HG03558 (cell line): ENCODE measurements at regions not wholly inside any gene's neighbourhood (a gene's known extent, or its start where the extent isn't known, plus 50 kb on each side); places are given as distances from the start of the nearest gene placed in this dataset.
"Not testable (repeated sequence)": the region's sequence is repeated elsewhere in the genome, so short reads cannot be mapped to it uniquely, and the experiment has no call there.

Experiments
- ATAC-seq: cut with Tn5 transposase; IDR thresholded peaks from one replicate; pipeline ENCODE4 v1.9.1; 2021; ENCODE audit warnings: moderate number of reproducible peaks; ENCODE audit not compliant: unreplicated experiment; ENCODE audit errors: extremely low read depth

- ATAC-seq: not testable (repeated sequence)
Measured at GRCh38 chr4:121616449-121616848, 80.3 kb downstream of the ANXA5 start.

DNA sequence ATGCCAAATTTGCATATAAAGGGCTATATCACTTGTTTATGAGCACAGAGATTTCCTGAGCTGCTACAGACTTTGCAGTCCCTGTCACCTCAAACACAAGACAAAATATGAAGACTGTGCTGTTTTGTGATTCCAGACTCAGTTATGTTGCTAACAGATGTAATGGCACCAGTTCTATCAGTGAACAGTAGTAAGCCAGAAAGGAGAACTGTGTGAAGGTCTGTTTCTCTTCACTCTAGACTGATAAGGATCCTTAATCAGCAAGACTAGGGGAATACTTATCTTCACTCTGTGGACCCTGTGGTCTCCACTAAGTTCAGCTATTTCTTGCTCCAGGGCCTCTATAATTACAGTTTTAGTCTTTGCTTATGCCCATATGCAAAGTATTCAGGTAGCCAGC, 82.7 kb downstream of the ANXA5 start:
- no peak for ATAC-seq

DNA sequence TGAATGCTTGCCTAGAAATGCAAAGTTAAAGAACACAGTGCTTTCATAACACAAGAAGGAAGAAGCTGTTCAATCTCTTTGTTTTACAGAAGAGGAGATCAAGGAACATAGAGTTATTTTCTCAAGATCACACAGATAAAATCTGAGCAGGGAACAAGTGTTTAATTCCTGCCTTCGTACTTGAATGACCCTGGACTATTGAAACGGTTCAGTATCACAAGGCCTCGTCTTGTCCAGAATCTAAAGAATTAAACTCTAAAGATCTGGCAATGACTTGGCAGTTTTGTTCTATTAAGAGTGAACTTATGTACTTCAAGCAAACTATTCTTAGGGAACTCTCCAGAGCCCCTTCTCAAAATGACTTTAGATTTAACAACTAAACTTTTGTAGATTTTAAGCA, 97.7 kb downstream of the ANXA5 start:
- ATAC-seq: no peak

GRCh38 chr4:121597346-121597934, 99.3 kb downstream of the ANXA5 start:
- ATAC-seq: no peak

GRCh38 chr4:121594796-121595526, 101.8 kb downstream of the ANXA5 start:
- ATAC-seq: no peak

DNA sequence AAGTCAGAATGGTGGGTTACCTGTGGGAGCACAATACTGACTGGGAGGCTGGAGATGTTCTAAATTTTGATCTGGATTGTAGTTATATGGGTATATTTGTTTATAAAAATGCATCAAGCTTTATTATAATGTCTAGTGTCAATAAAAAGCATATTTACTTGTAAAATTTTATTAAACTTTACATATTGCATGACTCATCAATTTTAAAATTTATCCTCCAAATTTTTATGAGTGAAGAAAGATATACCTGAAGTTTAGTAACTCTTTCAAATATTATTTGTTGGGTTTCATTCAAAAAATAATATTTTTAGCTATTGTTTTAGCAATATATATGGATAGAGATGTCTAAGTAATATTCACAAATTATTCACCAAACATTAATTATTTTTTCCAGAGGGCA, 103.0 kb downstream of the ANXA5 start:
- ATAC-seq: no peak

DNA sequence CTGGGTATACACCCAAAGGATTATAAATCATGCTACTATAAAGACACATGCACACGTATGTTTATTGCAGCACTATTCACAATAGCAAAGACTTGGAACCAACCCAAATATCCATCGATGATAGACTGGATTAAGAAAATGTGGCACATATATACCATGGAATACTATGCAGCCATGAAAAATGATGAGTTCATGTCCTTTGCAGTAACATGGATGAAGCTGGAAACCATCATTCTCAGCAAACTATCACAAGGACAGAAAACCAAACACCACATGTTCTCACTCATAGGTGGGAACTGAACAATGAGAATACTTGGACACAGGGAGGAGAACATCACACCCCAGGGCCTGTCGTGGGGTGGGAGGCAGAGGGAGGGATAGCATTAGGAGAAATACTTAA, 104.5 kb downstream of the ANXA5 start:
- ATAC-seq: not testable (repeated sequence)

- ATAC-seq: no peak
Measured at GRCh38 chr4:121584836-121585235, 111.9 kb downstream of the ANXA5 start.

- ATAC-seq: no peak
Measured at GRCh38 chr4:121583396-121583795, 113.4 kb downstream of the ANXA5 start.

GRCh38 chr4:121582296-121582695, 114.5 kb downstream of the ANXA5 start:
- ATAC-seq: no peak

GRCh38 chr4:121575392-121575791, 121.4 kb downstream of the ANXA5 start:
- ATAC-seq: not testable (repeated sequence)

DNA sequence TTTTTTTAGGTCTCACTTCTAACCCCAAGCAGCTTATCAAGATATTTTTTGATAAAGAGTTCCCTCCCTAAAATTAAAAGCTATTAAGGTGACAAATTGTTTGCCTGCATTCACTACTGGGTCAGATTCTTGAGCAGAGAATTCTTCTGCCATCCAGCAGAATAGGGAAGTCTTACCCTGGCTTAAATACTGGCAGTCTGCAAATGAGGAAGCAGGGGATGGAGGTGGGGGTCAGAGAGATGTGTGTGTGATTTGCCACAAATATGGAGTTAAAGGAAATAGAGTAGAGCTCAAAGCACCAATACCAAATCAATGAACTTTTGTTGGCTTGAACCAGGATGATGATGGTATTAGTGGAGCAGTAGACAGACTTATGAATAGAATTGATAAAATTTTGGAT, 122.2 kb downstream of the ANXA5 start:
- ATAC-seq: no peak

DNA sequence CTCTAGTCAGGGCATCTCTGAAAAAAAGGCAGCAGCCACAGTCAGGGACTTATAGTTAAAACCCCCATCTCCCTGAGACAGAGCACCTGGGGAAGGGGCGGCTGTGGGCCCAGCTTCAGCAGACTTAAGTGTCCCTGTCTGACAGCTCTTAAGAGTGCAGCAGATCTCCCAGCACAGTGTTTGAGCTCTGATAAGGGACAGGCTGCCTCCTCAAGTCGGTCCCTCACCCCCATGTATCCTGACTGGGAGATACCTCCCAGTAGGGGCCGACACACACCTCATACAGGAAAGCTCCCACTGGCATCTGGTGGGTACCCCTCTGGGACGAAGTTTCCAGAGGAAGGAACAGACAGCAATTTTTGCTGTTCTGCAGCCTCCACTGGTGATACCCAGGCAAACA, 129.0 kb downstream of the ANXA5 start:
- no peak for ATAC-seq

GRCh38 chr4:121564840-121565375, 131.9 kb downstream of the ANXA5 start:
- ATAC-seq: no peak

DNA sequence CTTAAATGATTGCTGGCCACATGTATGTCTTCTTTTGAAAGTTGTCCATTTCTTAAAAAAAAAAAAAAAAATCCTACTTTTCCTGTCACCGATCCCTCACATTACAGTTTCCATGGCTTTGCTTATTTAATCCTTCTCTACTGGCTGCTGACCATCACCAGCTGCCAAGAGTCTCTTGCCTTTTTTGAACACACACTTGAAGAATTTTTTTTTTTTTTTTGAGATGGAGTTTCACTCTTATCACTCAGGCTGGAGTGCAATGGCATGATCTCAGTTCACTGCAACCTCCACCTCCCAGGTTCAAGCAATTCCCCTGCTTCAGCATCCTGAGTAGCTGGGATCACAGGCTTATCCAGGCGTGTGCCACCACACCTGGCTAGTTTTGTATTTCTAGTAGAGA, 134.0 kb downstream of the ANXA5 start:
- ATAC-seq: no peak

DNA sequence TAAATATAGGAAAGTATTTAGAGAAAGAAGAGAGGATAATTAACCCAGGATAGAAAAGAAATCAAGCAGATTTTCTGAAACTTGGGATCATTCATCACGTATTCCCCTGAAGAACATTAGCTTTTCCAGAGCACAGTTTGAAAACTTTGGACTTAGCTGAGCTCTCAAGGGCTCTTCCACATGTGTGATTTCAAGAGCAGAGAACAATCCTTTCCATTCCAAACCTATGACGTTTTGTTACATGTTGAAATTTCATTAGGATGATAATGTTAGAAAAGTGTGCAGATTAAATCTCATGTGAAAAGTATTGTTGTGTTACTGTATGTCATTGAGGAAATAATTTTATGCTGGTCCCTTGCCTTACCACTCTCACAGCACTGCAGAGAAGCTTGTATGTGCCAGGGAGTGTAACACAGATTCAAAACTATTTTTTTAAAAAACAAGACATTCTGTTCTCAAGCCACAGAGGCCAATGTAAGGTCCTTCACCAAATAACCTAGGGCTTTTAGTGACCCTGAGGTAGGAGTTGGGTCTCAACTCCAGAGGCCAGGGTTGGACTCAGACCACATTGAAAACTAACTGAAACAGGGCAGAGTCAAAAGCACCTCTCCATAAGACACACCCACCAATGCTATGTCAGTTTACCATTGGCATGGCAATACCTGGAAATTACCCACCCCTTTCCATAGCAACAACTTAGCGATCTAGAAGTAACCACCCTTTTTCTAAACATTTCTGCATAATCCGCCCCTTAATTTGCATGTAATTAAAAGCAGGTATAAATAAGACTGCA, 141.3 kb downstream of the ANXA5 start:
- no peak for ATAC-seq

GRCh38 chr4:121554382-121554781, 142.4 kb downstream of the ANXA5 start:
- no peak for ATAC-seq

GRCh38 chr4:121551881-121552280, 144.9 kb downstream of the ANXA5 start:
- no peak for ATAC-seq

DNA sequence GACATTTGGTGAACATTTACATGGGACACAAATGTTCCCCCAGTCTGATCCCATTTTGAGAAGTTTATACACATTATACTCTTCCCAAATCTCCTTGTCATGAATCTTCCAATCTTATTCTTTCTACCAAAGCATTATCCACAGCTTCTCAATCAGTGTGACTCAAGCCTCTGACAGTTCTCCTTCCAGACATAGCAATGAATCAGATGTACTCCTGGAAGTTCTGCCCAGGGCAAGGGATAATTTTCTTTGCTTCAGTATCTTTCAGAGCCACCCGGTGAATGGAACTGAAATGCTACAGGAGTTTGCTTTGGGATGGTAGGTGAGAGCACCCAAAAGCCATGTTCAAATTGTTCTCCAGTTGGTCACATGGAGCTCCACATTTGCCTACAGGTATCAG, 145.5 kb downstream of the ANXA5 start:
- no peak for ATAC-seq

- no peak for ATAC-seq
Measured at GRCh38 chr4:121541696-121542095, 155.1 kb downstream of the ANXA5 start.

GRCh38 chr4:121535351-121535750, 154.5 kb upstream of the QRFPR start:
- no peak for ATAC-seq
